Germinal center (tissue), 1 donor: ENCODE measurements at regions not wholly inside any gene's neighbourhood (a gene's known extent, or its start where the extent isn't known, plus 50 kb on each side); places are given as distances from the start of the nearest gene placed in this dataset.

Source experiments
- DNase-seq: peaks from one replicate; pipeline ENCODE4 v3.0.0; 2012; ENCODE audit warnings: mixed read lengths, low spot score

DNA sequence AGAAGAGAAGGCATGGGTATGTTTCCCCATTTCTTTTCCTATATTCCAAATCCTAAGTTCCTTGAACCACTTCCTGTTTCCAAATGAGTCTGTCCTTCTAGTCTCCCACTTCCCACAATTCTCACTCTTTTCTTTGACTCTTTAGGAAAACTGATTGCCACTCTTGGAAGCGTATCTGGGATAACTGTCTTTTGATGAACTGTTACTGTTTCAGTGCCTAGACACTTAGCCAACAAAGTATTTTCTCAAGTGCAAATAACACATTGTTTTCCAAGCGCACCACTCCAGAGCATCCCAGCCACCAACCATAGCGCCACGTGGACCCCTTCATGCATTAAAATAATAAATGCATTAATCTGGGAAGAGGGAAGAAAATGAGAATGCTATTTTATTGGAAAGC lies 342.8 kb downstream of the MTX2 start:
- no peak for DNase-seq

- no peak for DNase-seq
Observed at GRCh38 chr2:176612736-176613135, 343.5 kb downstream of the MTX2 start.

GRCh38 chr2:176613323-176613987 lies 344.2 kb downstream of the MTX2 start:
- DNase-seq = no peak

GRCh38 chr2:176614049-176614448 lies 344.8 kb downstream of the MTX2 start:
- no peak for DNase-seq

DNA sequence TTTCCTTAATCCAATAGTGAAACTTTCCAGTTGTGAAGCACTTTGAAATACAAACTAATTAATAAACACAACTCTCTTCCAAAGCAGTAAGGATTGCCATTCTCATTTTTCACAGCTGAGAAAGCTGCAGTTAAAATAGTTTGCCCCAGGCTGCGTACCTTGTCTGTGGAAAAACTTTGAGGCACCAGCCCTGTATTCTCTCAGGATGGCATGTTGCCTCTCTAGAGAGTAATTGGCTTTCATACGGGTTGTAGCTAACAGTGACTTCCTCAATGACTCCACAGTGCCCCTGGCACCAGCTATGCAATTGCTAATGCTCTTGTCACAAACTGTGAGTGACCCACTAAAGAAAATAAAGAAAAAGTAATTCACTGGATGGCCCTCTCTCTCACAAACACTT lies 345.7 kb downstream of the MTX2 start:
- no peak for DNase-seq

GRCh38 chr2:176619504-176619903 lies 350.3 kb downstream of the MTX2 start:
- no peak for DNase-seq

DNA sequence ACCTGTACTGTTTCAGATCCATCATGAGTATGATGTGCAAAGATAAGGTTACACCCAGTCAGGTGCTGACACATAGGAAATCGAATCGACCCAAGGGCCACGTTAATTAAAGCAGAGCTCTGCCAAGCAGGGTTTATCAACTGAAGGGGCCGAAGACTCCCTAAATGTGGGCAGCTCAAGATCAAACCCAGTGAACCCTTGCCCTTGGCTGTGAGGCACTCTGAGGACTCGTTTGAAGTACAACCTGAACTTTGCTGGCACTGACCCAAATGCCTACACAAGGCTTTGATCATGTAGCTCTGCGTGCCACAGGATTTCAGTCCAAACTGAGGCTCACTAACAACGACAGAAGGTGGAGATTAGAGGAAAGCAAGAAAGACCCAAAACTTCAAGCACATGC lies 352.1 kb downstream of the MTX2 start:
- no peak for DNase-seq

GRCh38 chr2:176622792-176623191 lies 353.6 kb downstream of the MTX2 start:
- no peak for DNase-seq

DNA sequence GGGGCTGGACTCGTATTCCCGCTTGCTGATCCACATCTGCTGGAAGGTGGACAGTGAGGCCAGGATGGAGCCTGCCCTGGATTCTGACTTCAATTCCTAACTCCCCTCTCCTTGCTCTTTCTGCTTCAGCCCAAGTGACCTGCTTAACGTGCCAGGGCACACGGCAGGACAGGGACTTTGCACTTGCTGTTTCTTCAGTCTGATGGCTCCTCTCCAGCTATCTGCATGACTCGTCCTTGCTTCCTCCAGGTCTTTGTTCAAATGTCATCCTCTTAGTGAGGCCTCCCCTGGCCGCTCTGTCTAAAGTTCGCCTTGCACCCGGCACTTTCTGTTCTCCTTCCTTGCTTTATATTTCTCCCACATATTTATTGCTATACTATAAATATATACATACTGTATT lies 357.6 kb downstream of the MTX2 start:
- no peak for DNase-seq

- no peak for DNase-seq
Observed at GRCh38 chr2:176628438-176628837, 359.2 kb downstream of the MTX2 start.

DNA sequence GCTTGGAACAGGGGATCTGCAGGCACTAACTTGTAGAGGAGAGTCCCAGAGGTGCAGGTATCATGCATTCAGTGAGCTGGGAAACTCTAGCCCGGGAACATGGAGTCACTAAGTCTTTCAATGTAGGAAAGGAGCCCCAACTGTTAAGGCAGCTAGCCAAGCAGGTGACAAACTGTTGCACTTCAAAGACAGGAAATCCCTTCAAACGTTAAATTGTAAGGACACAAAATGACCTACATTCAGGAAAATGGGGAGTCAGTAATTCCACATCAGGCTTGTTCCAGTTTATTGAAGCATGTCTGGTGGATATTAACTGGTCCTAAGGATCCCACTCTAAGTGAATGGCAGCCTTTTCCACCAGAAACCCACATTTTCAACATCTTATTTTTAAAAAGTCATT lies 364.5 kb downstream of the MTX2 start:
- no peak for DNase-seq

- DNase-seq = no peak
Observed at GRCh38 chr2:176636401-176636800, 367.2 kb downstream of the MTX2 start.

GRCh38 chr2:176637142-176637485 lies 367.9 kb downstream of the MTX2 start:
- DNase-seq = no peak

DNA sequence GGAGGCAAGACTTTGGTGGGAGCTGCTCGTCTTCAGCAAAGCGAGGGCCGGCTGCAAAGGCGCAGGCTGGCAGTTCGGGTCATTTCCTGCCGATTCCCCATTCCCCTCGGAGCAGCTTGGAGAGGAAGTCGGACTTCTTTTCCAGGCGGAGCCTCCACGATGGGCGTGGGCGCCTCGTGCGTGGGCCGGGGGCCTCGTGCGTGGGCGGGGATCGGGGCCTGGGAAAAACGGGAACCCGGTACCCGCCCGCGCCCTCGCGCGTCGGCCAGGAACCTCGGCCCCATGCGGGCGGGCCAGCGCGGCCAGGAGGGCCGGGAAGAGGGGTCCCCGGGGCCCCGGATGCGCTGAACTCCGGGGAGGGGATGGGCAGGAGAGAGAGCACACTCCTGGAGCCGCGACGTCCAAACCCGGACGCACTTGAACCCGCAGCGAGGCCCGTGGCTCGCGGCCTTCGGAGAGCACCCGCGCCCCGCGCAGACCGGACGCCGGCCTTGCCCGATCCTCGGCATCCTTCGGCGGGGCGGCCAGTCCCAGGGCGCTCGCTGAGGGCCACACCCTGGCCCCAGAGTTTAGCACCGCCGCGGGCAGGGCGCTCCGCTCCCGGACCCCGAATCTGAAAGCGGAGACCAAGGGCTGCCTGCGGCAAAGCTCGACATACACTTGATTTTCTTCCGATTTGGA lies 368.4 kb downstream of the MTX2 start:
- peak; percentile 10 for DNase-seq

DNA sequence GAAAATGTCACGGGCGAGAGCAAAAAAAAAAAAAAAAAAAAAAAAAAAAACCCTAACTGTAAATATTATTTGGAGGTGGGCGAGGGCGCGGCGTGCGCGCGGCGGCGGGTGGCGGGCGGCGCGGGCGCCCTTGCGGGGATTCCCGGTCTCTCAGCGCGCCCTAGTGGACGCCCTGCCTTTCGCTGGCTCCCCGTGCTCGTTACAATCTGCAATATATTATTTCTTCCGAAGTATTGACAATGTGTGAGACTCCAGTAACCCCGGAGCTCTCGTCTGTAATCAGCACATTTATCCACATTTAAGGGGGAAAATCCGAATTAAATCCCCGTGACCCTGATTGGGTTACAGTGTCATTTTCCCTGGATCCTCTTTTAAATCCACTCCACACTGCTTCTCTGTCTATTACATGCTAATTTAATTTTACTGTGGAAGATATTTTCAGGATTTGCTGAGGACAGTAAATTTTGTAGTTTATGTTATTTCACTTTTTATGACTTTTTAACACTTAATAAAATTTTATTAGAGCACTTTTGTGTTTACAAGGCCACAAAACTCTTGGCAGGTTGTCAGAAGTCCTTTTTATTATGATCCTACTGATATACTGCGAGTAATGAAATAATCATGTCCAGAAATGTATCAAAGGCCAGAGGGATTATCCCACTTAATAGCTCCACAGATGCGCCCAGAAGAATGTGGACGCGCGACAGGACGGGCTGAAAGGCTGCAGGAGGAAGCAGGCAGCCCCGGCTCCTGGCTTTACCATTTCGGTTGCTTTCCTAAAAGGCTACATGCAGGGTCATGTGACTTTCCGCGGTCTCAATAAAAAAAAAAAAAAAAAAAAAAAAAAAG lies 369.1 kb downstream of the MTX2 start:
- DNase-seq = peak; percentile 64

- DNase-seq = no peak
Observed at GRCh38 chr2:176639016-176639343, 369.7 kb downstream of the MTX2 start.

DNA sequence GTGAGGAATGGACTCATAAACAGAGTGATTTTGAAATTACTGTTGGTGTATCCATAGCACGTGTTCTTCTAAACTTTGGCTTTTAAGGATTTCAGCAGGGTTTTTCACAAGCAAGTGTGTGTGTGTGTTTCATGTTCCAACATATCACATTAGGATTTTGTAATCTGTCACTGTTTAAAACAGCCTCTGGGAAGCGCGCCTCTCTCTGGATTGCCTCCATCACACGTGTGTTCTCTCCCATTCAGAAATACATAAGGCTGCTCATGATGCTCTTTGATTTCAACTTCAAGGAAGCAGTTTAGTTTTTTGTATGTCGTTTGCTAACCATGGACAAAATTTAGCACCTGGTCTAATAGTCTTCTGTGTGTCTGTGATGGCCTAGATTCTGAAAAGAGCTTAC lies 370.4 kb downstream of the MTX2 start:
- no peak for DNase-seq

- no peak for DNase-seq
Observed at GRCh38 chr2:176641436-176641835, 372.2 kb downstream of the MTX2 start.

DNA sequence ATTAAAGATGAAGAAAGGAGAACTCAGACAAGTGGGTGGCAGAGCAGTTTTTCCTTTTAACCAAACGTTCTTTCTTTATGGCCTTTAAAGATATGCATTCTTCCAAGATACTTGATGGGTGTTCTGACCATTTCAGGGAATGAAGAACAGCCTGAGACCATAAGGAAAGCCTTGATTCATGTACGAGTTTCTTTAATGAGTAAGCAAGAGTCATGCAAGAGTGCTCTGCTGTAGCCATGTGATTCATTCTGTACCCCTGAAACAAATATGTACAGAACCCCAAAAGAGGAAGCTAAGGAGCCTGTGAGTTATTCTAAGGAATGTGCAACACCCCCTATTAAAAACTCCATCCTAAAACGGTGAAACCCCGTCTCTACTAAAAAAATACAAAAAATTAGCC lies 372.8 kb downstream of the MTX2 start:
- no peak for DNase-seq

DNA sequence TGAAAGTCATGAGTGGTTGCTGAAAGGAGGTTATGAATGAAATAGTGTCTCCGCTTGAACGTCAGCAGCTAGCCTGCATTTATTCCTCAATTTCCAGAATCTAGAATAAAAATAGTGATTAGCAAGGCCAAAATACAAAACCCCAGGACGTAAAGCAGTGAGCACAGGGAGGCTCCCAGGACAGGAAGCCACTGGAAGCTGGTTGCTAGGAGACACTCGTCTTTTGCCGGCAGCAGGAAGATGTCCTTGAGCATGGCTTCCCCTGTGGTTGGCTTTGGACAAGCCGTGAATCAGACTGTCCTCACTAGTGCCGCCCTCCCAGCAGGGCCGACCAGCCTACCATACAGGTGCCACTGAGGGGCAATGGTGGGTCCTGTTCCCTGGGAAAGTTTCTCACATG lies 374.4 kb downstream of the MTX2 start:
- DNase-seq = no peak

- DNase-seq = no peak
Observed at GRCh38 chr2:176645494-176645893, 376.3 kb downstream of the MTX2 start.

DNA sequence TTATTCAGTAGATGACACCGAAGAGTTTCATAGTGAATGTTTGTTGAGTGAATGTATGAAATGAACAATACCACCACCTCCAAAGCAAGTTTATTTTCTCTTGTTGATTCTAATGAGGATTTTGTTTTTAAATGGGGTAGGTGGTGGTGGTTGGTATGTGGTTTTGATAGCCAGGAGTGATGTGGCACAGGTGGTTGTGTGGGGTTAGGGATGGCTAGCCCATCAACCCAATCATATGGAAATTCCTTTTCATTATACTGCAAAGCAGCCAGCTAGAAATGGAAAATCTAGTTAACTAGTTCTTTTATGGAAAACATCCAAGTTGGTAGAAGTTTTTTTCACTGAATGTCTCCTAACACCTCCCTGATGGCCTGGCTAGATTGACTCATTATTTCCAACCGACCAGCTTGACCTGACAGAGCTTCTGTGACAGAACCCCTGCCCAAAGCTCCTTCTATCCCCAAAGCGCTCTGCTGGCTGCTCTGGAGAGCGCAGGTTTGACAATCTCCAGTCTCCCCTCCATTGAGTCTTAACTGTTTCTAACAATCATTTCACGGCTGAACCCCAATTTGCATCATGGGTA lies 376.9 kb downstream of the MTX2 start:
- DNase-seq = no peak
